HK-2 (cell line): ENCODE measurements at regions not wholly inside any gene's neighbourhood (a gene's known extent, or its start where the extent isn't known, plus 50 kb on each side); places are given as distances from the start of the nearest gene placed in this dataset.
A peak's percentile ranks its signal among the peaks of the same experiment; 100 is the strongest.

Experiments
- DNase-seq: peaks from one replicate; pipeline ENCODE4 v3.0.0-alpha.2; 2018; ENCODE audit not compliant: unreplicated experiment

DNA sequence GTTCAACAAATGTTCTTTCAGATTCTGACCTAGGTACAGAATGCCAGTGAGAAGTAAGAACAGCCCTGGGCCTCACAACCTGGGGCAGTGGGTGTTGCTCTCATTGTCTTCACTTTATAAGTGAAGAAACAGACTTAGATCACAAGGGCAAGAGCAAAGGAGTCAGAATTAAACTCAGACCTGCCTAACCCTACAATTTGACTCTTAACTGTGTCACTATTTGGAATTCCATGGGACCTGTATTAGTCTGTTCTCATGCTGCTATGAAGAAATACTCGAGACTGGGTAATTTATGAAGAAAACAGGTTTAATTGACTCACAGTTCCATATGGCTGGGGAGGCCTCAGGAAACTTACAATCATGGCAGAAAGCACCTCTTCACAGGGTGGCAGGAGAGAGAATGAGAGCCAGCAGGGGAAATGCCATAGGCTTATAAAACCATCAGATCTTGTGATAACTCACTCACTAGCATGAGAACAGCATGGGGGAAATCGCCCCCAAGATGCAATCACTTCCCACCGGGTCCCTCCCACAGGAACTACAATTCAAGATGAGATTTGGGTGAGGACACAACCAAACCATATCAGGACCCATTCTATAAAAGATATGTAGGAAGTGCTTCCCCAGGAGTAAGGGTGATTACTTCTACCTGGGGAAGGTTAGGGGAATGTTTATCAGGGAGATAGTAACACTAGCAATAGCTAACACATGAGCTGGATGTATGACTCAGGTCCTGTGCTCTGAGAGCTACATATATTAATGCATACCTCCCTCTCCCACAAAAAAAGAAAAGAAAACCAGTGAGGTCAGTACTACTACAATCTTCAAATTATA lies 270.1 kb downstream of the SOX9 start:
- DNase-seq: no peak

DNA sequence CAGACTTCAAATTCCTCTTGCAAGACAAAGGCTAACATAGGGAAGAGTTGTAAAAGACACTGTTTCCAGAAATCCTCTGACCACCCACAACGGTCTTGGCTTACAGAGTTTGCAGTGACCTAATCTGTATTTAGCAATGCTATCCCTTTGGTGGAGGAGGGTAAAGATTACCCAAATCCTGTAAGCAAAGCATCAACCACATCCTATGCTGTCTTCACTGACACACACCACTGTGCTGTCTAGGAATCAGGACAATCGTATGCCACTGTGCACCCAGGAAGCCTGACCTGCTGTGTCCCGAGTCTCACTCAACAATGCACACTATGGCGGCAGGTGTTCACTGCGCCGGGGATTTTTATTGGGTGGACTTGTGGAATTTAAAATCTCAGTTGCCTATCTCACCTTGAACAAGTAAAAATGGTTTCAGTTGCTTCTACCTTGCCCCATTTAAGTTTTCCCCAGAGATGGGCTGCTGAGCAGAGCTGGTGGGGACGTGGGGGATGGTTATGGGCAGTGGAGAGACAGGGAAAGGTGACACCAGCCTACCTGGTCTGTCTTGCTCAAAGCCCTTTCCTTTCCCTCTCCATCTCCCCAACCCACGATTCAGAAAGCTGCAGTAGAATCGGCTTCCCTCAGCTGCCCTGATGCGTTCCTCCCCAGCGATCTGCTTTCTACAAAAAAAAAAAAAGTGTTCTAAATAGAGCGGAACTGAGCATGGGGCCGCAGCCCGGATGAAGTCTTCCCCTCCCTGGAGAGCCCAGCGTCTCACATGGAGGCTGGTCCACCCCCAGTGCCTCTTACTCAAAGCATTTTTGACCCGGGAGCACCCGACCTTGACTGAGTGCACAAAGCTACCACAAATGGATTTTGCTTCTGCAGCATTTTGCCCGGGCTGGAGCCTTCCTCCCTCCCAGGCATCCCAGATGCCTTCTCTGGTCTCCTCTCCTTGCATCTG lies 271.5 kb downstream of the SOX9 start:
- DNase-seq: peak; percentile 90

DNA sequence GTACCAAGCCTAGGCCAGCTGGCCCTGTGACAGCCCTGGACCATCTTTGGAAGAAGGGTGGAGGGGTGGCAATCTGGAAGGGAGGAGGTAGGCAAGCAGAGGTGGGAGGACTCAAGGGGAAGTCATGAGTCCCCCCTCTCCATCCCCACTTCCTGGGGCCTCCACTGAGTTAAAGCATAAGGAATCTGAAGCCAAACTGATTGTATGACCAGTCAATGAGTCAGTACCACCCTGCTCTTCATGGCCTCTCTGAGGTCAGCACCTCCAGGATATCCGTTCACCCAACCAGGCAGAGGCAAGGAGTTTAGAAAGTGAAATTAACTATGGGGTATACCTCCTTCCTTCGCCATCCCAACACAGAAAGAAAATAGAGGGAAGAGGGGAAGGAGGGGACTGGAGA lies 272.7 kb downstream of the SOX9 start:
- peak; percentile 73 for DNase-seq

DNA sequence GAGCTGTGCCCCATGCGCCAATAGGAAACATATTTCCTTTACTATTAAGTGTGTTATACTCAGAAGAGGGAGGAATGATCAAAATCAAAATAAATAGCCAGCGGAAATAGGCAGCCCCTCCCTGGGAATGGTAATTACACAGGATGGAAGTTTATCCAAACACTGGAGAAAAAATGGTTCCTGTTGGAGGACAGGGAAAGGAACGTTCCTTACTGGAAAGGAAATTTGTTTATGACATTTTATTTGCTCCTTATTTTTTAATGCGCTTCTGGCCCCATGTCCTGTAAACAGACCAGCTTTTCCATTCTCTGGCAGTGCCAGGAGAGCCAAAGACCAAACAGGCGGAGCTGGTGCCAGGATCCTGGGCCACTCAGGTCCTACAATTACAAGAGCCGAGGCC lies 273.7 kb downstream of the SOX9 start:
- no peak for DNase-seq

DNA sequence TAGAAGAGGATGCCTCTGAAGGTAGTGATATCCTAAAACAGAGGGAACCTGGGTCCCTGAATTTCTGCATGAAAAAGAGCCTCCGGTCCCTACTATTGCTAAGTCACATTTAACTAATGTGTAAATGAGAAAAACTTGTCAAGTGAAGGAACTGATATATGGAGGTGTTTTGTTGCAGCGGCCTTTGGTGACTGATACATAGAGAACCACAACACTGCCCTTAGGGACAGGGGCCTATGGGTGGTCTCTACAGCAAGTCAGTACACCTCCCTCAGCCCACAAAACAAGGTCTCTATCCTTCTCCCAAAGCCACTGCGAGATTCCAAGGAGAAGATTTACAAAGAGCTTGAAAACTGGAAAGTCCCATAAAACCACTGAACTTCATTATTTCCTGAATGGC lies 275.3 kb downstream of the SOX9 start:
- no peak for DNase-seq

DNA sequence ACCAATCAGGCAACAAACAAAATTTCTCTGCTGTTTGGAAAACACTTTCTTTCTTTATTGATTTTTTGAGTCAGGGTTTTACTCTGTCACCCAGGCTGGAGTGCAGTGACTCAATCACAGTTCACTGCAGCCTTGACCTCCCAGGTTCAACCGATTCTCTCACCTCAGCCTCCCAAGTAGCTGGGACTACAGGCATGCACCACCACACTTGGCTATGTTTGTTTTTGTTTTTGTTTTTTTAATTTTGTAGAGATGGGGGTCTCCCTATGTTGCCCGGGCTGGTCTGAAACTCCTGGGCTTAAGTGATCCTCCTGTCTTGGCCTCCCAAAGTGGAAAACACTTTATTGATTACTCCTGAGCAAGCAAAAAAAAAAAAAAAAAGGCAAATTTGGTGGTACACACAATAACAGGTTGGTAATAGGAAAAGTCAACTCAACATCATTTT lies 276.4 kb downstream of the SOX9 start:
- DNase-seq: no peak

DNA sequence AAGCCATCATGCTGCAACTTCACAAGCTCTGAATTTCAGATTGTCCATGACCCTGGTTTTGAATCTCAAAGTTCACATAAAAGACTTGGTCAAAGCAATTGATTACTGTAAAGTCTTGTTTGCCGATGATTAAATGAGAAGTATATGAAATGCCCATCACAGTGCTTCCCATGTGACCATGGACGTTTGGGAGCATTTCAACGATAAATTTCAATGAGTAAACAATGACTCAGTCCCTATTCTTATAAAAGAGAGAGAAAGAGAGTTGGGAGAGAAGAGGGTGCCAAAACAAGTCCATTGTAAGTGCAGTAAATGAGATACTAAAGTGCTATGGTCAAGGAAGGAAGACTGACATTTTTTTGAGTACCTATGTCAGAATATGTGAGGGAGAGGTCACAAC lies 276.9 kb downstream of the SOX9 start:
- no peak for DNase-seq

DNA sequence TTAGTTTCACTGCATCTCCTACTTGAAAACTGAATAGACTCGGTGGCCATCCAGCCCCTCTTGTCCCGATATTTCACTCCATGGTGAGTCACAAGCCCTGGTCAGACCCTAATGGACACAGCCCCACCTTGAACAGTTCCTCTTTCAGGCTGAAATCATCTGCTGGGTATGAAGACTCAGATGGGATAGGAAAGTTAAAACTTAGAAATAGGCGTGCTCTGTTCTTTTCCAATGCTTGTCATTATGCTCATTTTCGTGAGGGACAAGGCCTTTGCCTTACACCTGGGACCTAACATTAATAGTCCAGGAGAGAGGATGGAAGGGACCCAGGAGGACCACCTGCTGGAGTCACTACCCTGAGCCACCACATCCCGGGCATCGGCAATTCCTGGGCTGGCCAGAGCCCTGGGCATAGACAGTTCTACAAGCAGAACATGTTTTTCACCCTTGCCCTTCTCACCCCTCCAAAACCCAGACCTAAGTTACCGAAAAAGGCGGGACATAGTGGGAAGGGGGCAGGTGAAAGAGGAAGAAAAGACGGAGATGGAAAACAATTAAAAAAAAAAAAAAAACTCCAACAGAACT lies 278.3 kb downstream of the SOX9 start:
- DNase-seq: no peak

DNA sequence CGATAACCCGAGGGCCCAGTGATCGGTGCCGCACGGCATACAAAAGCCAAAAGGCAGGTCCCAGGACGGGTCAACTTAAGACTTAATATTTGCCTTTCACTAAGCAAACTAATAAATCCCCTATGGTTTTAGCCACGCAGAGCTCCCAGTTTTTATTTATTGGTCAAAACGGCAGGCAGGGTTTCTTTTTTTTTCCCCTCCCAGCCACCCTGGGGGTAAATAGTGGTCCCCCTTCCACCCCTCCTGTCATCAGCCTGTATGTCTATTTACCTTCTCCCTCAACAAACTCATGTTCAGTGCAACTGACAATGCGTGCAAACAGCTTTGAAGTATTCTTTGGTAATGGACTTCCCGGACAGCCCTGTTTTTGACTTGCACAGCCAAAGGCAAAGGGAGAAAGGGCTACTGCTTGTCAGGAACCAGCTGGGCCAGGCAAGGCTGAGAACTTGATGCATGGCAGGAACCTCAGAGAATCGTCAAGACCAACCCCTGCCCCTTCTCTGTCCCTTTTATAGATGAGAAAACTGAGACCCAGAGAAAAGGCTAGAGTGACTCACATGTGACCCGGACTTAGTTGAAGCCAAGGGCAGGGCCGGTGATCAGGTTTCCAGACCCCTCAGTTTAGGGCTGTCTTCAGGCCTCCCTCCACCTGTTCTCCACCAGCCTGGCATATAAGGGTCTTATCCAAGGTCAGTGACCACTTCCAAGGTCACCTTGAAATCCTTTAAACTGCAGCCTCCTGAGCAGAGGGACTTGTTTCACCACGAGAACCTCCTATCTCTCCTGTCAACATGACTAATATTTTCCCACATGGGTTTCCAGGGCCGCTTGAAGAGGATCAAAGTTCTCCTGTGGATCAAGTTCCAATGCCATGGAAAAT lies 279.0 kb downstream of the SOX9 start:
- no peak for DNase-seq

DNA sequence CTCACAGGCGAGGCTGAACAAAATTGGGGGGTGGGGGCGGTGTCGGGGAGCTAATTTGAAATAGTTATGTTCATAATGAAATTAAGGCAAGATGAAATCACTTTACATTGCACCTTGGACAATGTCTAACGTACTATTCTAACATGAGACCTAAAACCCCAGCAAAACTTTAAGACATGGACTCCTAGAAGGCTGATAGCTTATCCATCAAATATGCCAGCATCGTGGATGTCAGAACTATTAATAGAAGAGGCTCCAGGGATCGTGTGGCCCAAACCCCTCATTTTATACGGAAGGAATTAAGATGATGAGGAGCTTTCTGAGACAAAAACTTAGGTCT lies 279.6 kb downstream of the SOX9 start:
- no peak for DNase-seq

DNA sequence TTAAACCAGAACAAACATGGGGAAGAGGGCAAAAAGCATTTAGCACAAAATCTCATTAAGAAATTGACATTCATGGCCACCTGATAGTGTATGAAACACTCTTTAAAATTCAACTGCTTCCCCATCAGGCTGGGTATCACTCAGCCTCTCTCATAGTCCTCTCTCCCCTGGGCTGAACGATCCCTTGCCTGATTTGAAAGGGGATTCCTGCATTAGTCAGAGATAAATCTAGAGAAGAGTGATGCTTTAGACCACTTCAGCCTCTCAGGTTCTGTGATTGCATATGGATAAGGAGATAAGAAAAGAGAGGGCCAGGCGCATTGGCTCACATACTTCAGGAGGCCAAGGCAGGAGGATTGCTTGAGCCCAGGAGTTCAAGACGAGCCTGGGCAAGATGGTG lies 280.0 kb downstream of the SOX9 start:
- no peak for DNase-seq

DNA sequence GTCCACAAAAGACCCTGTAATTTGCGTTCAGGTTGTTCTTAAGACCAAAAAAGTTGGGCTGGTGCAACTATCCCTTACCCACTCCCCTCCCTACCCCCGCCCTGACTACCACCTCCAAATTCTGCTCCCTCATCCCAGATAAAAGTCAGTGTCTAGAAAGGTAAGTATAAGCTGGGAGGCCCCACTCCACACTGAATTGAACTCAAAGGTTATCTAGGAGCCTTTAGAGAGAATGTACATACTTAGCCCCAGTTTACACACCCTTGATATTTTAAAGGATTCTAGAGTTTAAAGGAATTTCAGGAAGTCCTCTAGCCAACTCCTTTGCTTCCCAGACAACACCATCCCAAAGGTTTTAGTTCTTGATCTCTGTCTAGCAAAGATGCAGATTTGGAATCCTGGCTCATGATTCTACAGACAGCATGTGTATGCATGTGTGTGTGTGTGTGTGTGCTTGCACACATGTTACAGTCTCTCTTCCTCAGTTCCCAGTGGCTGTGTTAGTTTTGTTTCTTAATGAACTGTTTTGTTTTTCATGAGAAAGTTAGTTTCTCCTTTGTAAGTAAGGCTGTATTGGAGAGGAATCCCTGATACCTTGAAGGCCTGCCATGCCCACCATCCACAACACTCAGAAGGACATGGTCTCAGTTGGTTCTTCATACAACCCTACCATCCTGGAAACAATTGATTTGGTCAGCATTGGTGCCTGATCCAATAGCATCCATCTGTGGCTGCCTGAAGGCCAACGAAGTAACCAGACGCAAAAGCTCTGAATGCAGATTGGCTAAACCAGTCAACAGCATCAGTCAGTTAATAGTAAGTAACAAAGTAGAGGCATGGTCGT lies 281.3 kb downstream of the SOX9 start:
- no peak for DNase-seq

DNA sequence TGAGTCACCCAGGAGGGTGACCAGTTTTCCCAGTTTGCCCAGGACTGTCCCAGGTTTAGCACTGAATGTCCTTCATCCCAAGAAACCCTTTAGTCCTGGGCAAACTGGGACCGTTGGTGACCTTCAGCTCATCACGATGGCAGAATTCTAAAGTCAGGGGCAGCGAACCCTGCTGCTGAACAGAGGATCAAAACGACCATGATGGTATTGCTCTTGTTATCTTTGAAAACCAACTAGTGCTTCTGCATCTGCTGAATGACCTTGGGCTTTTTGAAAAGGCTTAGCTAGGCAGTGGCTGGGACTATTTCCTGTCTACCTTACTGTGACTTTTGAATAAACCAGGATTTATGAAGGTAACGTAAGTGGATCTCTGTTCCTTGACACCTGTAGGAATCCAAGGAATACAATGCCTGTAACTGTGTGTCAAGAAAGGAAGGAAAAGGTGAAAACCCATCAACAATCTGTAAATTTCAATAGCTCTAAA lies 281.9 kb downstream of the SOX9 start:
- DNase-seq: no peak

DNA sequence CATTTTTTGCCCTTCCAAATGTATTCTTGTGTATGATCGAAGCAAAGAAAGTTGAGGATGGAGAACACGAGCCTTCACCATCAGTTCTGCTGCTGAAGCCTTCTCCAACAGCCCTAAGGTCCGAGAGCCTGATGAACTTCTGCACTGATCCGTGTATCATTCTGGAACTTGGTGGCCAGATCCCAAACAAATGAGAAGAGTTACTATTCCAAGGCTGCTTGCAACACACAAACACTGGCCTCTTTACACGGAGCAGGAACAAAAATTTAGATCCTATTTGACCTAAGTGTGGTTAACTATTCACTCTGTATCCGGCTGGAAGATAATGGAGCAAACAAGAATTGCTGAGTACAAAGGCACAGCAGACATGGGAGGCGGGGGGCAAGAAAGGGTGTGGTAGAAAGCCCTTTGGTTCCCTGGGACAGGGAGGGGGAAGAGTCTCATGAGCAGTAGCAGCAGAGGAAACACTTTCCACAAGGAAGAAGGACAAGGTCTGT lies 282.9 kb downstream of the SOX9 start:
- DNase-seq: no peak

DNA sequence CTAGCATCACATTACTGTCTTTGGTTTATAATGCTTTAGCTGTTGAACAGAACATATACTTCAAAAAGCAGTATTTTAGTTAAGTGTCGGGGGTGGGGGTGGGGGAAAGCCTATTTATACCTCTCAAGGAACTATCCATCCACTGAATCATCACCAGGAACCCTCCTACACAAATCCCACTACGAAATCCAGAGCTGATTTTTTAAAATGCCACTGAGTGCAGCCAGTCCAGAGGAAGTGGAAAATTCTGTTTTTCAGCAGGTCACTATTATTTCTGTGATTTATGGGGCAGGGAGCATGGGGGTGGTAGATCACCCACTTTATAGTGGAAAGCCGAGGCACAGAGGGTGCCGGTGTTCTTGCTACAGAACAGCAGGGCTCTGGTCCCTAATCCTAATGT lies 284.1 kb downstream of the SOX9 start:
- no peak for DNase-seq

DNA sequence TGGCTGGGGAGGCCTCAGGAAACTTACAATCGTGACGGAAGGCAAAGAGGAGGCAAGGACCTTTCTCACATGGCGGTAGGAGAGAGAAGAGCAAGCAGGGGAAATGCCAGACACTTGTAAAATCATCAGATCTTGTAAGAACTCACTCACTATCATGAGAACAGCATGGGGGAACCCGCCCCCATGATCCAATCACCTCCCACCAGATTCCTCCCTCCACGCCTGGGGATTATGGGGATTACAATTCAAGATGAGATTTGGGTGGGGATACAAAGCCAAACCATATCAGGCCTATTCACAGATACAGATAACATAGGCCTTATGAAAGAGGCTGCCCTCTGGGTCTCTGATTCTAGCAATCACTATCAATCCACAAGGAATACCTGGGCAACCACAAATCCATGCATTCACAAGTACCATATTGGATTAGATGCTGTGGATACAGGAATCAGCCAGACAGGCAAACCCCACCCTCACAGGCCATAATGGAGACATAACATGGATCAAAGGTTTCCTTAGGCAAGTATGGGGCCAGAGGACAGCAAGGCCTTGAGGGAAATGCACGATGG lies 284.9 kb downstream of the SOX9 start:
- no peak for DNase-seq

DNA sequence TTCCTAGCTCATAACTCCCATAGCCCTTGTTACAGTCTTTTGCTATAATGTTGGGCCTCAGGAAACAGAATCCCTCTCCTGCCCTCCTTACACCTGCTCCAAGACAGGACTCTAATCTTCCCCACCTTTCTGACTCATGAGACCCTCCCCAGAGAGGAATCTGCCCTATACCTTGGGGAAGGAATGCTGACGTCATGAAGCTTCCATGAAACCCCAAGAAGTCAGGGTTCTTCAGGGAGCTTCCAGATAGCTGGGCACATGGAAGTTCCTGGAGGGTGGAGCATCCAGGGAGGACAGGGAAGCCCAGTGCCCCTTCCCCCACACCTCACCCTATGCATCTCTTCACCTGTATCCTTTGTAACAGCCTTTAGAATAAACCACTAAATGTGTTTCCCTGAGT lies 285.7 kb downstream of the SOX9 start:
- no peak for DNase-seq

DNA sequence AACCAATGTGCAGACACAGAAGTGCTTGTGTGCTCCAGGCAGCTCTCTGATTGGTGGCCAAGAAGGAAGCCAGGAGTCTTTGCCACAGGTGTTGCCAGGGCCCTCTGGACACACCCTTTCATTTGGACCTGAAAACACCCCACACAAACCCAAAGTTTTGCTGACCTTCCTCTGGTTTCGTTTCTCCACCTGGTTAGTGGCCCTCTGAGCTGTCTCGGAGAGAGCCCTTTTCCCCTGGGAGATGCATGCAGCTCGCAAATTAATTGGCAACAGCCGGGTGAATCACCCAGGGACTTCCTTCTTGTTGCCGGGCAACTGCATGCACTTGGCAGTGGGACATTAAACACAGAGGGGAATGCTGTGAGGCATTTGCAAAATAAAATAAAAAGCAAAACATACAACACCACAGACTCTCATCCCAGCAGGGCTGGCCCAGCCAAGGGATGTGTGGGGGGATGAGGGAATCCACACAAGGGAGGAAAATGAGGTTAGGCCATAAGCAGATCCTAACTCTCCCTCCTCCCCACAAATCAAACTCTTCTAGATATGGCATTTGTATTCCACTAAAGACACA lies 286.6 kb downstream of the SOX9 start:
- peak; percentile 69 for DNase-seq

DNA sequence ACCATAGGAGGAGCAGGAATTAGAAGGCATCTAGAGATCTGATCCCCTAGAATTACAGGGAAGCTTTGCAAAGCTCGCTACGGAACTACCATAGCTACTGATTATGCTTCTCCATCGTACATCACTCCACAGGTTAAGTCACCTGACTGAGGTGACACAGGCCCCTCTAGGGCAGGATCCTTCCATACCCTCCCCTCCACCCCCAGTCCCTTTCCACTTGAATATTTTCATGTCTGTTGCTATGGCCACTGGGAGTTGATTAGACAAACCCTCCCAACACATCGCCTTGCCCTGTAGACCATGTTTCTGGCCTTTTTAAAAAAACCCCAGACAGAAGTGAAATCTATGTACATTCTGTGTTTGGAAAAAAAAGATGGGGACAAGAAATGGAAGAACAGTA lies 287.1 kb downstream of the SOX9 start:
- no peak for DNase-seq

DNA sequence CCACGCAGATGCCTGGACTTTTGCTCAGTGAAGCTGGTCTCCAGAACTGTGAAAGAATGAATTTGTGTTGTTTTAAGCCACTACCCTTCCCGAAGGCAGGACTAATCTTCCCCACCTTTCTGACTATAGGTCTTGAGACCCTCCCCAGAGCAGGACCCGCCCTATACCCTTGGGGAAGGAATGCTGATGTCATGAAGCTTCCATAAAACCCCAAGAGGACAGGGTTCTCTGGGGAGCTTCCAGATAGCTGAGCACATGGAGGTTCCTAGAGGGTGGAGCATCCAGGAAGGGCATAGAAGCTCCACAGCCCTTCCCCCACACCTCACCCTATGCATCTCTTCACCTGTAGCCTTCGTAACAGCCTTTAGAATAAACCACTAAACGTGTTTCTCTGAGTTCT lies 287.8 kb downstream of the SOX9 start:
- no peak for DNase-seq
